NCI-H2171 treated with DMSO at 0.1 percent for 48 hours (cell line): ENCODE measurements at regions not wholly inside any gene's neighbourhood (a gene's known extent, or its start where the extent isn't known, plus 50 kb on each side); places are given as distances from the start of the nearest gene placed in this dataset.
"Not testable (repeated sequence)": the region's sequence is repeated elsewhere in the genome, so short reads cannot be mapped to it uniquely, and the experiment has no call there.

Source experiments
- DNase-seq: peaks from one replicate; lab custom pipeline; 2025; lab: John Stamatoyannopoulos, UW

DNA sequence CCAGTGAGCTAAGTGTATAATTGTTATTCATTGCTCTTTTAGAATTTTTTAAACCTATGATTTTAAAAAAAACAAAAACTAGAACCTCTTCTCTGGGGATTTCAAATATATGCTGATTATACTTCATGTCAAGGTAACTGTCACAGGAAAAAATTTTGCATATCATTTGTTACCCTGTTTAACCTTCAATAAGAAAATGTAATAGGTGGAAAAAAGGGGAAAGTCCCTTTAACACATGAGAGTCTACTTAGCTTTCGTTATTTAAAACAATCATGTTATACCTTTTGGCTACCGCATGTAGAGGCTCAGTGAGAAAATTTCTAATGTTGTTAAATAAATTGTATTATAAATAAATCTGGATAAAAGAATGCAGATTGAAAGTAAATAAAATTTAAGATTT, 190.1 kb upstream of the AKR1E2 start:
- DNase-seq: no peak

DNA sequence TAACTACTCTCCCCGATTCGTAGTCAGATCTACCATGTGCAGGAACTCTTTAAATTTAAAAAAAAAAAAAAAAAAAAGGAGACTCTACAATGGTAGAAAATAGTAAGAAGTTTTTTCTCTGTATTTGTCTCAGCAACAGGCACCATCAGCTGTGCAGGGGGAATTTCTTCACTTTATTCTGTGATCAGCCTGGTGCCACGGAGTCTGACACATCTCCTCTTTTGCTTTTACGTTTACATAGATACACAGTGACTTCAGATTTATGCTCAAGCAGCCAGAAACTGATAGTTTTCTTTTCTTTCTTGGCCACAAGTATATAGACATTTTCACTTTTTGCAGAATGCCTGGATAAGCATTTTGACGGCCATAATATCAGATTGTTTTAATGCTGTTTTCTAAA, 190.6 kb upstream of the AKR1E2 start:
- no peak for DNase-seq

DNA sequence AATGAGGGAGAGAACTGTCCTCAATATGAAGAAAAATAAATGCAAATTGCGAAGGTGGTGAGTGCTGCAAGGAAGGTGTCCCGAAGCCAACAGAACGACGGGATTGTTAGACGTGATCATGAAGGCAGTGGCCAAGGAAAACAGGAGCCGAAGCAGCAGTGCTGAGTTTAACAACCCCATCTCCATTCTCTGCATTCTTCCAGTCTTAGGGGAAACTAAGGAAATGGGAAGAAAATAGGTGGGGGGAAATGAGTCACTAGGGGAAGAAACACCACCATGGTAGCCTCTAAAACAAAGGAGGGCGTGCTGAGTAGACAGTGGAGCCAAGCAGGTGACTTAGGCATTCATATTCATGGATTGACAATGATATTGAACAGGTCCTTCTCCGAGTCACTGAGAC, 192.2 kb upstream of the AKR1E2 start:
- DNase-seq: no peak

DNA sequence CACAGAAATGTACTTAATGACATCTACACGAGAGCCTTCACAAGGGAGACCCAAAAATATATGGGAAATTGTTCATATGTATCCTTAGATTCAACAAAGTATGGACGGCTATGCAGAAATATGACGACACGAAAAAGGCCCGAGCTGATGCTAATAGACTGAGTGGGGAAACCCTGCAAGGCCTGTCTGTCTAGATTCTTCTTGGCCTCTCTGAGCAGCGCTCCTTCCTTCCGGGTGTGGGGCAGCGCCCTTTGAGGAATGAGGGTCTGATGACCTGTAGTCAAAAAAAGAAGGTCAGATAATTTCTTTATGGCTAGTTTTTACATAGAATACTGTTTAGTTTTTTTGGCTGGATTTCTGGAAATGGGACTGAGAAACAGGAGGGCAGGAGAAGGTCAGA, 192.8 kb upstream of the AKR1E2 start:
- no peak for DNase-seq

DNA sequence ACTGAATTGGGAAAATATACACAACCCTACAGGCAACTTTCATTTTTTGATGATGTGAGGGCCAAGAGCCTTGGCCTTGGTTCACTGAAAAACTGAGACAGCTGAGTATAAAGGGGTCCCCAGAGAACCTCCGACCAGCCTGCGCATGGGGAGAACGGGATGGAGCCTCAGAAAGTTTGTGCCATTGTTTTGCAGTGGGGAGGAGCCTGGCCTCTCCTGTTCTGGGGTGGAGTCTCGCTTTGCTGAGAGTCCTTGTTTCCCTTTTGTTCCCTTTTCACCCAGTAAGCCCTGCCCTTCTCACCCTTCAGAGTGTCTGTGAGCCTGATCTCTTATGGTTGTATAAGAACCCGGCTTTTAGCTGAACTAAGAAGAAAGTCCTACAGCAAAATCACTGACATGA, 193.2 kb upstream of the AKR1E2 start:
- DNase-seq: no peak

DNA sequence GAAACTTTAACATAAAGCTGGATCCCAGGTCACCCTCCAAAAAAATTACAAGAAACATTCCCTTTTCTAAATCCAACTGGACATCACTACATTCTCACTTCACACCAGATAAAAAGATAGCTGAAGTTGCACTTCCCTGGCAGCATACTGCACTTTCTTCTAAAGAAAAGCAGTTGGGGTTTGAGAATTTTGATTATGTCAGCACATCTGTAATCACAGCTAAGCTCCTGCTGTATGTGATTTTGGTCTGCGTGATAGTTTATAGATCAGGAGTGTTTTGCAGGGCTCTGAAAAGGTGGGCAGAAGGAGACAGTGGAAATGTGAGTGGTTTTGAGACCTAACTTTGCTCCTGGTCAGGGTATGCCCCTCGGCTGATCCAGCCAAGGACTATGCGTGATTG, 199.1 kb upstream of the AKR1E2 start:
- no peak for DNase-seq

DNA sequence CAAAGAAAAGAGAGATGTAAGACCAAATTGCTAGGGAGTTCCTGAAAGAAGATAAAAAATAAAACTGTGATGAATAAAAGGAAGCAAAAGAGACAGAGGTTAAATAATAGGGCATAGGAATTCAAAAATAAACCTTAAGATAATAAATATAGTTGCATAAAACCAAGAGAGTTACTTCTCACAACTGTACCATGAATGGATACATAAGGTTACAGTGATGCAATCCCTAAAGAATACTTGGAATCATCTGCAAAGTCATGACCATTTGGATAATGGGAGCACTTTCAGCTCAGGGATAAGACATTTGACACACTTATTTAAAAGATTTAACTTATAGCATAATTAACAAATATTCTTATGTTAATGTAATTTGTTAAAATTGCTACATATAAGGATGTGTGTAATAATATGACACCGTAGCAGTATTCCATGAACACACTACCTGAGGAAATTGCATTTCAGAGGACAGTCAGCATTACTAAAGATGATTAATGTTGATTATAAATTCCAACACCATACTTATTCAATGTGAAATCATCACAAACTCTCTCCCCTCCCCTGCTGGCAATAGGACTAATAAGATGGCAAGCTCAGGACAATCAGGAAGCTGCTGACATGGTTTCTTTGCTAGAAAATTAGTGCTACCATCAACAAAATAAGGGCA, 202.1 kb upstream of the AKR1E2 start:
- no peak for DNase-seq

DNA sequence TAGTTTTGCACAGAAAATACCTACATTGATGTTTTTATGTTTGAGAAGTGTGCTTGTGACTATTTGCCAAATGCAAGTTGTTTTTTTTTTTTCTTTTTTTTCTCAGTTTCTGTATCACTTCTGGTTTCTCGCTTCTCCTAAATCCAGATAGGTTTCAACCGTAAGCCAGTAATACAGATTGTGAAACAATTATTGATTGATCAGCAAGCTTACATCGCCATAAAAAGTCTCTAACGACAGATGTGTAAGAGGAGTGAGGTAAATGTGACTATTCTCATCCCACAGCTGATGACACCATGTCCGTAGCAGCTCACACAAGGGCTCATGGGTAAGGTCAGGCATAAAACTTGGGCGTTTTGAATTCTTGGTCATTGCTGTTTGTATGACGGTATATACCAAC, 202.8 kb upstream of the AKR1E2 start:
- DNase-seq: no peak

DNA sequence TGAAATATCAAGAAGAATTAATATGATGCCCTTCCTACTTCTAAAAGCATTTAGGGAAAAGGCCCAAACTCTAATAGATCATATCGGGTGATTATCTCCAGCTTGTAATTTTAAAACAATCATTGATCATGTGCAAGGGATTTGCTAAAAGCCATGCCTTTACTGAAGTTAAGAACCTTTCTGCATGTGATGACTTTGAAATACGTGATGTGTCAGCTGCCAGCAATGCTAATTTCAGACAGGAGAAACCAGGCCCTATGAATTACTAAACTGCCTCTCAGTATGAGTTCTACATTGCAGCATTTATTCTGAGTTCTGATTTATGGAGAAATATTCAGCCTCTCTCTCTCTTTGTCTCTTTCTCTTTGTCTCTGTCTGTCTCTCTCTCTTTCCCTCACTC, 203.6 kb upstream of the AKR1E2 start:
- no peak for DNase-seq

DNA sequence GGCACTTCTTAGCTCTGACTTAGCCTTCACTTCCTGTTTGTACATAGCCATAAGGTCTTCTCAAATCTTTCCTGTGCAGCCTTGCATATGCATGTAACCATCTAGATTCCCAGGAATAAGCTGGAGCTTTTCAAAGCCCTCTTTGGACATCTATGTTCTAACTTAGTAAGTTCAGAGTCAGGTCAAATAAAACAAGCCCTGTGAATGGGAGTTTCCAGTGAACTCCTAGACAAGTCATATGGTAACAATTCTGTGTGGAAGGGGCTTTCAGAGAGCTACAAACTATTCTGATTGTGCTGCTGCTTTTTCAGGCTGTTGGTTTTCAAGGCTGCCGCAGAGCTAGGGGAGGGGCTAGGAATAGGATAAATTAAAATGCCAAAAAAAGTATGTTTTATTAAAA, 208.4 kb upstream of the AKR1E2 start:
- DNase-seq: no peak

DNA sequence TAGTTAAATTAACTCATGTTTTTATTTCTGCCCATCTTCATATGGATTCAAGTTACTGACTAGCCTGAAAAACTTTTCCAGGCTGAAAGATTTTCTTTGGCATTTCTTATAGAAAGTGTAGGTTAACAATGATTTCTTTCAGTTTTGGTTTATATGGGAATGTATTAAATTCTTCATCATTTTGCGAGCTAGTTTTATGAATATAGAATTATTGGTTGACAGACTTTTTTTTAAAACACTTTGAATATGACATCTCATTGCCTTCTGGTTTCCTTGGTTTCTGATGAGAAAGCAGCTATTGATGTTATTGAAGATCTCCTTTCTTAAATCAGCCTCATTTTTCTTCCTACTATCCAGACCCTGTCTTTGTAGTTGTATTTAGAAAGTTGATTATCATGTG, 211.0 kb upstream of the AKR1E2 start:
- DNase-seq: no peak

DNA sequence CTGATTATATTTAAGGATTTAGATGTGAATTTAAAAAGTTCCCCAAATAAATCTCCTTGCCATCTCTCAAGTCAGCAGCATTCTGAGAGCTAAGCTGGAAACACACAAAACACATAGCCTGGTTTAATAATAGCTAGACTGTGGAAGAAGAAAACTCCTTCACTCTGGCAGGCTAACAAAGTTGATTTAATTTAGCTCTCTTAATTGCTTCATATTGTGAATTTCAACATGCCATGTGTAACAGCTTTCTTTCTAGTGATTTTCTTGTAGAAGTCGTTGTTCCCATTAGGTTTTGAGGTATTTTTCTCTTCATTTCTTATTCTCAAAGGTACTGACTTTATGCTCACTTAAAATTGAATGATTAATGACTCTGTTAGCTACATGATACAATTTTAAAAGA, 216.8 kb upstream of the AKR1E2 start:
- no peak for DNase-seq

DNA sequence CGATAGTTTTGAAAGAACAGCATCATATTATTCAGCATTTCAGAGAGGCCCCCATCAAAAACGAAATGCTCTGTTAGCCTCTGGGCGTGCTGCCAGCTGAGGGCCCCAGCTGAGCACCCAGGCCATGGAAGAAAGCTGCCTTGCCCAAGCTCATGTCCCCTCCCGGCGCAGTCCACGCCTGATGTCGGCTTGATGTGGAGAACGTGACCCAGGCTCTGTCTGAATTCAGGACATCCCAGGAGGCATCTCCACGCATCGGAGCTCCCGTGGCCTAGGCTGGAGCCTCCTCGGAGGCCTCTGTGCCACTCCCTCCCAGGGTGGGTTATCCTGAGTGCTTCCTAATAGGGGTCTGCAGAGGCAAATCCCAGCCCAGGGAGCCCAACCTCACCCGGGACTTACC, 218.3 kb upstream of the AKR1E2 start:
- DNase-seq: no peak

DNA sequence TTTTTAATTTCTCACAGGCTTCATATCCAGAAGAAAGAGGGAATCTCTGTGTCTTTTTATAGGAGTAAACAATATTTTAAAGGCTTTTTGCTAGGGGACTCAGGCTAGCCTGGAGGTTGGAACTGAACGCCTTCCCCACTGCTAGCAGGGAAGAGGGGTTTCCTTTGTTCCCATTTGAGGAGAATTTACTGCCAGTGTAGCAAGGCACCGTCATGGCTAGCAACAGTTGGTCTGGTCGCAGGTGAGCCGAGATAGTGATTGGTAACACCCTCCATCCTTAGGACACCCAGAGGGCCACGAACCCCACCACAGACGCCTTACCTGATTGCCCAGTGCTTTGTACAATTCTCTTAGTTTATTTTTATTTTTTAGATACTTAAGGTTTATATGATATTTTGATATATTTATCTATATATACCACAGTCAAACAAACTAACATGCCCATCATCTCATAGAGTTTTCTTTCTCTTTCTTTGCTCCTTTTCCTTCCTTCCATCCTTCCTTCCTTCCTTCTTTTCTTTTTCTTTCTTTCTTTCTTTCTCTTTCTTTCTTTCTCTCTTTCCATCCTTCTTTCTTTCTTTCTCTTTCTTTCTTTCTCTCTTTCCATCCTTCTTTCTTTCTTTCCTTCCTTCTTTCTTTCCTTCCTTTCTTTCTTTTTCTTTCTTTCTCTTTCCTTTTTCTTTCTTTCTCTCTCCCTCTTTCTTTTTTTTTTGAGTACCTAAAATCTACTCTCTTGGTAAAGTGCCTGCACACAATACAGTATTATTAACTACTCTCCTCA, 219.0 kb upstream of the AKR1E2 start:
- no peak for DNase-seq

DNA sequence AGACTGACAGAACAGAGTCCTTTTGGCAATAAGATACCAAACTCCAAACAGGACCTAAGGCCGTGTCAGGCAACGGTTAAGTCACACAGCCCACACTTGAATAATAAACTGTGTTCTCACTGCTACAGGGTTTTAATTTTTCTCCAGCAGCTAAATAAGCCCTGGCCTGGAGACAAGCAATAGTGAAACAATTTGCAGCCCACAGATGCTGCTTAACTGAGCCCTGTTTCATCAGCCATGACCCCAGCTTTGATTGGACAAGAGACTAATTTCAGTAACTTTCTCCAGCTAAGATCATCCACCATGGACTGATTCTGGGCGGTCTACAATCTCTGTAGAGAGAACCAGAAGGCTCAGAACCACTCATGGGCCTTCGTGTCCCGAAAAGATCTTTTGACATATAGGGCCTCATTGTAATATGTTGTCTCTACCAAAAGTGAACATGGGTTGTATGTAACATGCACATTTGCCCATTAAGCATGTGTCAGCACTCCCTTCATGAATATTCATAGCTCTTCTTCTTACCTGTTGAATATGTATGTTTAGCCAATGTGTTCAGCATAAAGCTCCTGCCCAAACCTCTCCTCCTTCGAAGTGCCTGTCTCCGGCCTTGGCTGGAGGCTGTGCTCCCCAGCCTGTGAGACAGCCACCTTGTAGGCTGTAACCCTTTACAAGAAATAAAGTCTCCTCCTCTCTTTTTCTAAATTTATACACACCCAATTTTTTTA, 223.1 kb upstream of the AKR1E2 start:
- no peak for DNase-seq

DNA sequence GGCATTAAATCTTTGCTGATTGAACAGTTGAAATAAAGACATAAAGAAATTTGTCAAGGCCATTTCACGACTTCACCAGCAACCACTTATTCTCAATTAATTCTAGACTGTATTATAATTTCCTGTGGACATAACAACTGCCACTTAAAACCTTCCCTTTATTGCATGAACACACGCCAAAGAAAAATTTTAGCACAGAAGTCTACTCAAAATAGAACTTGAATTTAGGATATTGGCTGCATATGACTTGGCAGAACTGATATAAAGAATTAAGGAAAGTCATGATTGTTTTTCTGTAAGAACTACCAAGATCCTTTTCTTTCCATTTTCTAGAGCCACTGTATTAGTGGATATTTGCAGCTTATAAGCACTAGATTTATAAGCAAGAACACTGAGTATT, 226.5 kb upstream of the AKR1E2 start:
- DNase-seq: no peak

DNA sequence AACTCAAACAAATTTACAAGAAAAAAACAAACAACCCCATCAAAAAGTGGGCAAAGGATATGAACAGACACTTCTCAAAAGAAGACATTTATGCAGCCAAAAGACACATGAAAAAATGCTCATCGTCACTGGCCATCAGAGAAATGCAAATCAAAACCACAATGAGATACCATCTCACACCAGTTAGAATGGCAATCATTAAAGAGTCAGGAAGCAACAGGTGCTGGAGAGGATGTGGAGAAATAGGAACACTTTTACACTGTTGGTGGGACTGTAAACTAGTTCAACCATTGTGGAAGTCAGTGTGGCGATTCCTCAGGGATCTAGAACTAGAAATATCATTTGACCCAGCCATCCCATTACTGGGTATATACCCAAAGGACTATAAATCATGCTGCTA, 228.1 kb upstream of the AKR1E2 start:
- not testable (repeated sequence) for DNase-seq

DNA sequence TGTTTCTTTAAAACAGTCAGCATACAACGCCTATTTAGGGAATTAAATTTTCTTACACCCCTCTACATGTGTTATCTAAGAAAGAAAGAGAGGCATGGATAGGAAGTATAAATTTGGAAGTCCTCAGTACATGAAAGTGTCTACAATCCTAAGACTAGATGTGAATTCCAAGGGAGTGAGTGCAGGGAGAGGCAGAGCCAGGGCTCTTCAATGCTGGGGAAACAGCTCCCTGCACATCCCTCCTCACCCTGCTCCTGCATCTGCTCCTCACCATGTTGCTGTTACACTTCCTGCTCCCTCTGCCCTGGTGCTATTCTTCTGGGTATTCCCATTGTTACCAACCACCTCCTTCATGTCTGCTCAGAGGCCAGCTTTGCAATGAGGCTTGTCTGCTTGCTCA, 229.1 kb upstream of the AKR1E2 start:
- DNase-seq: no peak

DNA sequence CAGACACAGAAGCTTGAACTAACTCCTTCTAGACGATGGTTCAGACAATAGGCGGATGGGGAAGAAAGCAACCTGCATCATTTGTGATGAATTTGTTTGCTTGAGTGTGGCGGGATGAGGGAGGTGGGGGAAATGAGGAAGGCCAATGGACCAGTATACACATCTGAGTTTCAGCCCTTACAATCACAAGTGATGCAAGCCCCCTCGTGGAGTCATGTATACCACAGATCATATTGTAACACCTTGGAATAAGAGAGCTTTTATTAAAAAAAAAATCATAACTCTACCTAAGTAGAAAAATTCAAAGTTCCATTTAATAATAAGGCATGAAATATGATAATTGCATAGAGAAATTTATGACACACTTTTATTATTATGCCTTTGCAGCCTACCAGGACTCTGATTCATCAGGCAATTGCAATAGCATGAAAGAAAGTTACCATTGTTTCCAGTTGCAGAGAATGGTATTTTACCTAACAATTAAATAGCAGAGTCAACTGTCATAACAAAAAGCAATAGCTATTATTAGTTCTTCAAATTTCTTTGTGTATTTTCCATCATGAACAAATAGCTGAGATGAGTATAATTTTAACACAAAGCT, 230.2 kb upstream of the AKR1E2 start:
- no peak for DNase-seq

DNA sequence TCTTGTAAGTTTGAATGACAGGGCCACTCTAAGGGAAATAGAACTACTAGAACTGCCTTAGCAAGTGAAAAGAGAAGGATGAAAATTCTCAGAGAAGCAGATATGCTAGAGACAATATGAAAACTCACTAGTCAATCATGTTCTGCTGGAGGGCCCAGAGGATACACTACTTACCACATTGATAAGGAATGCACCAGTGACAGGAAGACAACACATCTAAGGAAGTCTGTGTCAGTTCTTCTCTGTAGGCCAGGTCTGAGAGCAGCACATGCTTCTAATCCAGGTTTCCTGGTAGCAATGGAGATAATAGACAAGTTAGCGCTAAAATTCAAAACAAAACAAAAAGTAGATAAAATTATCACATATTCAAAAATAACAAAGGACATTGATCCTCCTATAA, 235.2 kb upstream of the AKR1E2 start:
- DNase-seq: no peak

DNA sequence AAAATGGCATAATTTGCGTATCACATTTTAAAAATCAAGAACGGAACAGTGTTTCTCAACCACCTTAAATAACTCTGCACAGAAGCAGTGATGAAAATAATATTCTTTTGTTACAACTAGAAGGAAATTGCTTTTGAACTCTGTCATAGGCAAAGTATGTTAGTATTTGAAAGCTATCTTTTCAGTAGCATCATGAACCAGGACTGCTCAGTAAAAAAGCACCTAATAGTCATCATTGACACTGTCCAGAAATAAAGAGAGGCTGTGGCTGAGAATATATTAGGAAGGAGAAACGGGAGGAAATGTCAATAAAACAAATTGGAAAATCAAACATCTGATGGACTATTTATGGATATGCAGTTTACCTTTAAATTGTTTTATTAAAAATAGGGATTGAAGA, 237.2 kb upstream of the AKR1E2 start:
- DNase-seq: no peak

DNA sequence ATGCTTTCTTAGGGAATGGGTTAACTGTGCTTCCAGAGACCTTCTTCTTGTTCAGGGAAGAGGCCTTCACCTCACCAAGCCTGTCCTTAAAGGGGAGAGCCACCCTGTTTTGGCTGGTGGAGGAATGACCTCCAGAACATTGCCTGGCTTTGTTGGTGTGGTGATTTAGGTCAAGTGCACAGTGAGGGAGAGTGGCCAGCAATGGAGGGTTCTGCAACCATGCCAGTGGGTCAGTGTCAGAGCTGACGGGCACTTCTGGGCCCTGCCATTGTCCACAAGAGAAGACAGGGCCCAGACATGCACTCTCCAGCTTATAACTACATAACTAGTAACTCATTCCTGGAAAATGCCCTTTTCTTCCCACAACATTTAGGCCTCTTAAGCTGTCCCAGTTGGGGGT, 238.5 kb upstream of the AKR1E2 start:
- no peak for DNase-seq

DNA sequence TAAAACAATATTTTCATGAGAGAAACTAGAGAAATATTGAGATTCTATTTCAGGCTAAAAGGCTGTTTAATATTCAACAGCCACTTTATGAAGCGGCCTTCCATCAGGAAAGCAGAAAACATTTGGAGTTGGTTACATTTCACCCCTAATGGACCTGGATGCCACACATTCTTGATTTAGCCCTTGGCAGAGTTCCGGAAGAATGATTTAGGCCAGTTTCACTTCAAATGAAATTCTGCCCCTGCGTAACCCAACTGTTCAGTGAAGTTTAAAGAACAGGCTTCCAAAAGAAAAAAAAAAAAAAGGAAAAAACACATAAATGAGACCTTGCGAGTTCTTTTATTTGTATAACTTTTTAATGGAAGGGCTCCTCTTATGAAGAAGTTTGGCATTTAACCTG, 239.2 kb upstream of the AKR1E2 start:
- no peak for DNase-seq
